ENCODE measurements at regions not wholly inside any gene's neighbourhood (a gene's known extent, or its start where the extent isn't known, plus 50 kb on each side); places are given as distances from the start of the nearest gene placed in this dataset.
"Not testable (repeated sequence)": the region's sequence is repeated elsewhere in the genome, so short reads cannot be mapped to it uniquely, and the experiment has no call there.

GRCh38 chr2:16024628-16025027 is 84.3 kb downstream of the MYCN start:
- intact Hi-C loops (cut with DNase I); DNase-seq (ENCODE audit: low spot score): not testable (repeated sequence)

GRCh38 chr2:16023506-16024360 is 83.4 kb downstream of the MYCN start:
- intact Hi-C loops (cut with DNase I): no loop called here
- DNase-seq (ENCODE audit: low spot score): no peak

GRCh38 chr2:16022548-16023240 is 82.3 kb downstream of the MYCN start:
- DNase-seq (ENCODE audit: low spot score): no peak
- intact Hi-C loops (cut with DNase I): no loop called here

- no peak for DNase-seq (ENCODE audit: low spot score)
- intact Hi-C loops (cut with DNase I): no loop called here
These were observed 81.4 kb downstream of the MYCN start for GRCh38 chr2:16021611-16022363.

GRCh38 chr2:16020389-16021008 is 80.1 kb downstream of the MYCN start:
- DNase-seq (ENCODE audit: low spot score): no peak
- intact Hi-C loops (cut with DNase I): no loop called here

GRCh38 chr2:16019617-16020351 is 79.4 kb downstream of the MYCN start:
- intact Hi-C loops (cut with DNase I): no loop called here
- no peak for DNase-seq (ENCODE audit: low spot score)

- DNase-seq (ENCODE audit: low spot score): no peak
- intact Hi-C loops (cut with DNase I): no loop called here
These were observed 78.7 kb downstream of the MYCN start for GRCh38 chr2:16019060-16019480.

GRCh38 chr2:16018277-16019059 is 78.1 kb downstream of the MYCN start:
- no peak for DNase-seq (ENCODE audit: low spot score)
- intact Hi-C loops (cut with DNase I): no loop called here

- intact Hi-C loops (cut with DNase I): no loop called here
- no peak for DNase-seq (ENCODE audit: low spot score)
These were observed 75.9 kb downstream of the MYCN start for GRCh38 chr2:16016282-16016681.

- DNase-seq (ENCODE audit: low spot score): no peak
- intact Hi-C loops (cut with DNase I): no loop called here
These were observed 75.5 kb downstream of the MYCN start for GRCh38 chr2:16015903-16016265.

GRCh38 chr2:16015210-16015902 is 75.0 kb downstream of the MYCN start:
- intact Hi-C loops (cut with DNase I): no loop called here
- no peak for DNase-seq (ENCODE audit: low spot score)

GRCh38 chr2:16014802-16015201 is 74.5 kb downstream of the MYCN start:
- DNase-seq (ENCODE audit: low spot score): no peak
- intact Hi-C loops (cut with DNase I): no loop called here

- DNase-seq (ENCODE audit: low spot score): no peak
- intact Hi-C loops (cut with DNase I): no loop called here
These were observed 73.9 kb downstream of the MYCN start for GRCh38 chr2:16014041-16014787.

GRCh38 chr2:16013359-16013911 is 73.1 kb downstream of the MYCN start:
- DNase-seq (ENCODE audit: low spot score): no peak
- intact Hi-C loops (cut with DNase I): no loop called here

GRCh38 chr2:16012626-16013358 is 72.4 kb downstream of the MYCN start:
- intact Hi-C loops (cut with DNase I): no loop called here
- no peak for DNase-seq (ENCODE audit: low spot score)

GRCh38 chr2:16012029-16012596 is 71.8 kb downstream of the MYCN start:
- intact Hi-C loops (cut with DNase I): no loop called here
- DNase-seq (ENCODE audit: low spot score): no peak

All from cardiac septum (tissue), 1 donor.